Adrenal gland (tissue), 9 donors: ENCODE measurements at regions not wholly inside any gene's neighbourhood (a gene's known extent, or its start where the extent isn't known, plus 50 kb on each side); places are given as distances from the start of the nearest gene placed in this dataset.

Experiments
- DNase-seq, 7 donors: peaks; one replicate each; pipeline ENCODE4 v3.0.0-alpha.2; 2019 to 2020
- H3K27ac ChIP-seq, 5 donors: fragments of 200-600 bp; sonication (generic) in 4 of 5; 1 replicate in 3 of 5; 2 replicates in 2 of 5; pipeline versions ENCODE4 v1.5.1 to v1.8.0; 2016 to 2020; ENCODE audit warnings: mild to moderate bottlenecking in 1 of 5
- H3K27me3 ChIP-seq: fragments of 200-600 bp; 2 replicates; pipeline ENCODE4 v1.8.0; 2021
- H3K36me3 ChIP-seq, 2 donors: fragments of 200-600 bp; replicated peaks in 1 of 2; 1 replicate in 1 of 2; 2 replicates in 1 of 2; pipeline versions ENCODE4 v1.5.1 to v1.8.0; 2018 to 2022
- H3K4me1 ChIP-seq, 2 donors: fragments of 200-600 bp; replicated peaks in 1 of 2; 1 replicate in 1 of 2; 2 replicates in 1 of 2; pipeline versions ENCODE4 v1.5.1 to v1.8.0; 2018 to 2021
- H3K4me3 ChIP-seq, 4 donors: fragments of 200-600 bp; sonication (generic) in 3 of 4; one replicate each; pipeline ENCODE4 v1.5.1; 2016 to 2018
- H3K9me3 ChIP-seq, 3 donors: fragments of 200-600 bp; sonication (generic) in 1 of 3; replicated peaks in 1 of 3; 1 replicate in 2 of 3; 2 replicates in 1 of 3; pipeline versions ENCODE4 v1.5.1 to v1.8.0; 2016 to 2021
- POLR2A ChIP-seq, 2 donors: fragments of 450-650 bp; IDR thresholded peaks; one replicate each; pipeline ENCODE4 v1.6.1; 2017; ENCODE audit warnings: antibody characterized with exemption in 2 of 2, mild to moderate bottlenecking in 2 of 2, moderate library complexity in 1 of 2
- WGBS, 4 donors: extraction: QIAGEN DNeasy Blood & Tissue Kit in 2 of 4; methylation state at CpG; one replicate each; pipeline versions ENCODE4 v1.1.5 to v1.1.7; 2013 to 2017; 5-methylcytosine and 5-hydroxymethylcytosine counted together
- intact Hi-C, 2 donors: fragments of 100-400 bp; cut with DNase I; formaldehyde crosslinking; loops; one replicate each; pipeline versions ENCODE4 v1.14.1 to v1.15.0; 2022 to 2023
- TF ChIP-seq, protein P1 (sequence below), 6 experiments: fragments of 450-650 bp in 4 of 6; fragments of 200-600 bp in 2 of 6; sonication (generic) in 1 of 6; IDR thresholded peaks; 1 replicate in 5 of 6; 2 replicates in 1 of 6; pipeline versions ENCODE4 v1.5.1 to v1.8.0; 2016 to 2021; ENCODE audit warnings: antibody characterized with exemption in 6 of 6, mild to moderate bottlenecking in 2 of 6, moderate library complexity in 1 of 6
- donor health status: healthy with polysubstance abuse.
- donor health status: Bipolar disorder and iron deficiency.
- donor health status: DM: yes; HTN: yes; CAD: no.
- donor health status: DM: no; HTN: no; CAD: no.
- donor health status: DM: no; HTN: no; CAD: no.

DNA sequence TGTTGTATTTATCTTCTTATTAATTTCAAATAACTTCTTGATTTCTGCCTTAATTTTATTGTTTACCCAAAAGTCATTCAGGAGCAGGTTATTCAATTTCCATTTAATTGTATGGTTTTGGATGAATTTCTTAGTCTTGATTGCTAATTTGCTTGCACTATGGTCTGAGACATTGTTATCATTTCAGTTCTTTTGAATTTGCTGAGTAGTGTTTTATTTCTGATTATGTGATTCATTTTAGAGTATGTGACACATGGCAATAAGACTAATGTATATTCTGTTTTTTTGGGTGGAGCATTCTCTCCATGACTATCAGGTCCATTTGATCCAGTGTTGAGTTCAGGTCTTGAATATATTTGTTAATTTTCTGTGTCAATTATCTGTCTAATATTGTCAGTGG, 236.7 kb downstream of the EDA2R start:
- H3K9me3 ChIP-seq, result no peaks in the 10 kb centered on the region
- H3K27ac ChIP-seq, result no peak overlapping the region
- H3K4me1 ChIP-seq, result no peaks in the 10 kb centered on the region
- peaks cover 4% of the 10 kb centered on the region for H3K27me3 ChIP-seq
- TF ChIP-seq POLR2A (IDR thresholded peaks at IDR 0.05), result no peak
- TF ChIP-seq, protein P1, sequence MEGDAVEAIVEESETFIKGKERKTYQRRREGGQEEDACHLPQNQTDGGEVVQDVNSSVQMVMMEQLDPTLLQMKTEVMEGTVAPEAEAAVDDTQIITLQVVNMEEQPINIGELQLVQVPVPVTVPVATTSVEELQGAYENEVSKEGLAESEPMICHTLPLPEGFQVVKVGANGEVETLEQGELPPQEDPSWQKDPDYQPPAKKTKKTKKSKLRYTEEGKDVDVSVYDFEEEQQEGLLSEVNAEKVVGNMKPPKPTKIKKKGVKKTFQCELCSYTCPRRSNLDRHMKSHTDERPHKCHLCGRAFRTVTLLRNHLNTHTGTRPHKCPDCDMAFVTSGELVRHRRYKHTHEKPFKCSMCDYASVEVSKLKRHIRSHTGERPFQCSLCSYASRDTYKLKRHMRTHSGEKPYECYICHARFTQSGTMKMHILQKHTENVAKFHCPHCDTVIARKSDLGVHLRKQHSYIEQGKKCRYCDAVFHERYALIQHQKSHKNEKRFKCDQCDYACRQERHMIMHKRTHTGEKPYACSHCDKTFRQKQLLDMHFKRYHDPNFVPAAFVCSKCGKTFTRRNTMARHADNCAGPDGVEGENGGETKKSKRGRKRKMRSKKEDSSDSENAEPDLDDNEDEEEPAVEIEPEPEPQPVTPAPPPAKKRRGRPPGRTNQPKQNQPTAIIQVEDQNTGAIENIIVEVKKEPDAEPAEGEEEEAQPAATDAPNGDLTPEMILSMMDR (IDR thresholded peaks at IDR 0.05), result no peak
- no peaks in the 10 kb centered on the region for H3K36me3 ChIP-seq
- no peak for DNase-seq
- H3K4me3 ChIP-seq, result no peak overlapping the region
- intact Hi-C loops, result no loop called here

DNA sequence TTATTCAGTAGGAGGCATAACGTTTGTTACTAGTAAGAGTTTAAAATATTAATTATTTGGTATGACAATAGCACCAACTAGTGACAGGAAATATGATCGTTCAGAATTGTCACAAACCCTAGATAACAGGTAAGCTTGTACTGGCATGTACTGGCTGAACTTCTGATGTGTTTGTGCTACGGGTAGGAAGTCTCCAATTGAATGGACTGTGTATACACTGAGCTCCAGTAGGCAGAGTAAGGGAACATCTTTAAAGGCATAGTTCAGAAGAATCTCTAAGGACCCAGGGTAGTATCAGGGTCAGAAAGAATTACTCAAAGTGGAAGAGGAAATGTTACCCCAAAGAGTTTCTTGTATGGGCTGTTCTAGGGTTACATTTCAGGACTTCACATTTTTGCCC, 230.4 kb downstream of the EDA2R start:
- no peaks in the 10 kb centered on the region for H3K36me3 ChIP-seq
- no peak for TF ChIP-seq POLR2A (IDR thresholded peaks at IDR 0.05)
- TF ChIP-seq, protein P1 (IDR thresholded peaks at IDR 0.05), result peak in 2 of 6 experiments; percentile 16 to 27
- H3K27me3 ChIP-seq, result peaks cover 5% of the 10 kb centered on the region
- H3K4me3 ChIP-seq, result no peak overlapping the region
- intact Hi-C loops, result no loop called here
- no peak overlapping the region for H3K27ac ChIP-seq
- no peaks in the 10 kb centered on the region for H3K4me1 ChIP-seq
- 15 to 32% (median 25%) methylated on average over 3 of the region's 3 CpGs for WGBS, 4 donors
- H3K9me3 ChIP-seq, result no peaks in the 10 kb centered on the region
- DNase-seq, result no peak

DNA sequence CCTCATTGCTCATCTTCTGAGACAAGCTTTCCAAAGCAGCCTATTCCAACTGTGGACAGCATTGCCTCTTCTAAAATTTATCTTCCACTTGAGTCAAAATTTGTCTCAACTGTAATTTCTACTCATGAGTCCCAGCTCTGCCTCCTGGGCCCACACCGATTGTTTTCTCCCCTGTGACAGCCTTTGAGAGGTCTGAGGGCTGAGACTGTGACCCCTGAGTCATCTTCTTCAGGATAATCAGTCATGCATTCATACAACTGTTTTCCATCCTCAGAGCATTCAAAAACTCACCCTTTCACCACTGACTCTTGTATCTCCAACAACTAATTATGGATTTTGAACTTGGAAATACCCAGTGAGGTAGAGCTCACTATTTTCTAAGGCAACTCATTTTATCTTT, 228.1 kb downstream of the EDA2R start:
- H3K4me3 ChIP-seq, result no peak overlapping the region
- no peaks in the 10 kb centered on the region for H3K9me3 ChIP-seq
- no peak overlapping the region for H3K27ac ChIP-seq
- no peaks in the 10 kb centered on the region for H3K36me3 ChIP-seq
- TF ChIP-seq, protein P1 (IDR thresholded peaks at IDR 0.05), result no peak
- no peak for TF ChIP-seq POLR2A (IDR thresholded peaks at IDR 0.05)
- intact Hi-C loops, result no loop called here
- H3K27me3 ChIP-seq, result peaks cover 8% of the 10 kb centered on the region
- WGBS, 4 donors, result 25 to 64% (median 45%) methylated on average over 1 of the region's 1 CpG
- no peak for DNase-seq
- H3K4me1 ChIP-seq, result no peaks in the 10 kb centered on the region
